NCI-H345 treated with DMSO at 0.1 percent for 48 hours (cell line): ENCODE measurements at regions not wholly inside any gene's neighbourhood (a gene's known extent, or its start where the extent isn't known, plus 50 kb on each side); places are given as distances from the start of the nearest gene placed in this dataset.
"Not testable (repeated sequence)": the region's sequence is repeated elsewhere in the genome, so short reads cannot be mapped to it uniquely, and the experiment has no call there.

Experiments
- DNase-seq: peaks from one replicate; lab custom pipeline; 2025; ENCODE audit not compliant: unreplicated experiment; lab: John Stamatoyannopoulos, UW

GRCh38 chr2:95654897-95655296 lies 63.1 kb downstream of the TRIM43 start:
- not testable (repeated sequence) for DNase-seq

- DNase-seq, result not testable (repeated sequence)
These were observed 64.8 kb downstream of the TRIM43 start for GRCh38 chr2:95656553-95656952.

GRCh38 chr2:95657937-95658336 lies 66.1 kb downstream of the TRIM43 start:
- not testable (repeated sequence) for DNase-seq

- not testable (repeated sequence) for DNase-seq
These were observed 69.2 kb downstream of the TRIM43 start for GRCh38 chr2:95660766-95661562.

- not testable (repeated sequence) for DNase-seq
These were observed 72.0 kb downstream of the TRIM43 start for GRCh38 chr2:95663471-95664441.

GRCh38 chr2:95666636-95667035 lies 74.8 kb downstream of the TRIM43 start:
- not testable (repeated sequence) for DNase-seq

GRCh38 chr2:95667480-95667879 lies 75.7 kb downstream of the TRIM43 start:
- no peak for DNase-seq

GRCh38 chr2:95668934-95669333 lies 77.1 kb downstream of the TRIM43 start:
- DNase-seq, result not testable (repeated sequence)

GRCh38 chr2:95669441-95669991 lies 77.7 kb downstream of the TRIM43 start:
- DNase-seq, result no peak

- no peak for DNase-seq
These were observed 78.4 kb downstream of the TRIM43 start for GRCh38 chr2:95670167-95670566.

GRCh38 chr2:95670686-95671085 lies 78.9 kb downstream of the TRIM43 start:
- DNase-seq, result no peak

- DNase-seq, result not testable (repeated sequence)
These were observed 79.4 kb downstream of the TRIM43 start for GRCh38 chr2:95671171-95671570.

GRCh38 chr2:95671992-95672391 lies 80.2 kb downstream of the TRIM43 start:
- DNase-seq, result not testable (repeated sequence)

- DNase-seq, result not testable (repeated sequence)
These were observed 80.7 kb downstream of the TRIM43 start for GRCh38 chr2:95672500-95672899.

GRCh38 chr2:95674186-95674585 lies 82.4 kb downstream of the TRIM43 start:
- DNase-seq, result no peak

GRCh38 chr2:95676573-95676972 lies 84.8 kb downstream of the TRIM43 start:
- DNase-seq, result not testable (repeated sequence)

- DNase-seq, result no peak
These were observed 85.5 kb downstream of the TRIM43 start for GRCh38 chr2:95677346-95677745.

GRCh38 chr2:95677833-95678232 lies 86.0 kb downstream of the TRIM43 start:
- not testable (repeated sequence) for DNase-seq

GRCh38 chr2:95681158-95681557 lies 89.4 kb downstream of the TRIM43 start:
- not testable (repeated sequence) for DNase-seq

GRCh38 chr2:95681589-95682081 lies 89.8 kb downstream of the TRIM43 start:
- not testable (repeated sequence) for DNase-seq

GRCh38 chr2:95682889-95683517 lies 91.2 kb downstream of the TRIM43 start:
- DNase-seq, result not testable (repeated sequence)
